DND-41 (cell line): ENCODE measurements at regions not wholly inside any gene's neighbourhood (a gene's known extent, or its start where the extent isn't known, plus 50 kb on each side); places are given as distances from the start of the nearest gene placed in this dataset.

ENCODE experiments used
- ATAC-seq: fragments of 200-7000 bp; cut with Tn5 transposase; 3 replicates; pipeline ENCODE4 v1.9.1; 2021; ENCODE audit warnings: low read depth; ENCODE audit not compliant: insufficient read depth
- DNase-seq: peaks from one replicate; pipeline ENCODE4 v3.0.0-alpha.2; 2020
- H2AFZ ChIP-seq: 2 replicates; pipeline ENCODE4 v1.6.0; 2012; ENCODE audit warnings: low read depth, low read length
- H3K27ac ChIP-seq: 2 replicates; pipeline ENCODE4 v1.5.1; 2012; ENCODE audit warnings: low read length, inconsistent platforms
- H3K27me3 ChIP-seq: fragments of 200-600 bp; sonication (generic); 2 replicates; pipeline ENCODE4 v1.6.0; 2012; ENCODE audit warnings: low read length, mild to moderate bottlenecking, inconsistent platforms; ENCODE audit not compliant: insufficient read depth, poor library complexity
- H3K36me3 ChIP-seq: 2 replicates; pipeline ENCODE4 v1.5.1; 2012; ENCODE audit warnings: low read length, inconsistent platforms; ENCODE audit not compliant: insufficient read depth
- H3K4me1 ChIP-seq: 2 replicates; pipeline ENCODE4 v1.5.1; 2012; ENCODE audit warnings: mild to moderate bottlenecking, low read length; ENCODE audit not compliant: insufficient read depth
- H3K4me2 ChIP-seq: 2 replicates; pipeline ENCODE4 v1.6.0; 2012; ENCODE audit warnings: mild to moderate bottlenecking, moderate library complexity, low read length, inconsistent platforms; ENCODE audit not compliant: insufficient read depth
- H3K4me3 ChIP-seq, 2 experiments: fragments of 200-600 bp in 1 of 2; shearing (Covaris generic) in 1 of 2; 2 replicates each; pipeline ENCODE4 v1.5.1; 2012 to 2016; ENCODE audit warnings: inconsistent platforms in 2 of 2, low read length in 2 of 2, mild to moderate bottlenecking in 2 of 2, low read depth in 1 of 2, moderate library complexity in 1 of 2
- H3K79me2 ChIP-seq: 2 replicates; pipeline ENCODE4 v1.6.0; 2012; ENCODE audit warnings: low read length, inconsistent platforms; ENCODE audit not compliant: insufficient read depth
- H3K9ac ChIP-seq: 2 replicates; pipeline ENCODE4 v1.6.0; 2012; ENCODE audit warnings: low read depth, mild to moderate bottlenecking, inconsistent platforms, low read length, moderate library complexity
- H3K9me3 ChIP-seq: 2 replicates; pipeline ENCODE4 v1.5.1; 2012; ENCODE audit warnings: low read length, moderate library complexity, mild to moderate bottlenecking, inconsistent platforms; ENCODE audit not compliant: insufficient read depth, severe bottlenecking
- H4K20me1 ChIP-seq: 2 replicates; pipeline ENCODE4 v1.6.0; 2012; ENCODE audit warnings: low read length; ENCODE audit not compliant: insufficient read depth
- EZH2 ChIP-seq: IDR thresholded peaks from 3 replicates; pipeline ENCODE4 v1.6.1; 2012; ENCODE audit warnings: borderline replicate concordance, low read depth, mild to moderate bottlenecking, moderate library complexity, low read length, inconsistent platforms; ENCODE audit not compliant: severe bottlenecking
- TF ChIP-seq, protein P1 (sequence below): IDR thresholded peaks from 2 replicates; pipeline ENCODE4 v1.5.1; 2012; ENCODE audit warnings: borderline replicate concordance, low read length, moderate library complexity, mild to moderate bottlenecking; ENCODE audit not compliant: poor library complexity, severe bottlenecking; ENCODE audit errors: extremely low read depth

DNA sequence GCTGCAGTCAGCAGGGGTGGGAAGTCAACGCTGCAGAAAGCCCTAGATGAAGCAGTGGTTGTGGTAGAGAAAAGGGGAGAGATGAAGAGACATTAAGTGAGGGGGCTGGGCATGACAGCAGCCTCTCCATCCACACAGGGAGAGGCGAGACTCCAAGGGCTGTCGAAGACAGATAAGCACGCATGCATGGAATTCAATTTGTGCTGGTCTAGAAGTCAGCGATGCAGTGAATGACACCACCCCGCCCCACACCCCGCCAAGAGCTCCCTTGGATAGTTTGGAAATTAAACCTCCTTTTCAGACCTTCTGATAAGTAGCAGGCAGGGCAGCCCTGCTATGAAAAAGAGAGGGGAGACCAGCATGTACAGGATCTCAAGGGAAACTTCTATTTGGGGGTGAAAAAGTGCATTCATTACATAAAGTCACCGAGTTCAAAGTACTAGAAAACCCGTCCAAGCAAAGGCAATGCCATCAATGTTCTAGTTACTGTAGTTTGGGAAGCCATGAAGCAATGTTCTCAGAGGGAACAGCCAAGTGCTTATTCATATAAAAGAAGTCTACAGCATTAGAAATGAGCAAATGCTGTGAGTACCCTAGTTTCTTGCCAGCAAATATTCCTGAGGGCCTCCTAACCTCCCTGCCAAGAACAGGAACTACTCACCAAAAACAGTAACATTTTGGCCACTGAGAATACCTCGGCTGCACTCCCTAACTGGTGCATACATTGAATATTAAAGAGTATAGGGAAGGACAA lies 152.3 kb upstream of the ANXA10 start:
- Histone ChIP-seq H3K4me1 (no peaks in the 10 kb centered on the region), H3K27me3 (no peaks in the 10 kb centered on the region), H3K27ac (no peak overlapping the region), H3K9ac (no peak overlapping the region), H3K4me2 (no peak overlapping the region), H2AFZ (no peak overlapping the region), H3K4me3 (no peak overlapping the region), H3K36me3 (no peaks in the 10 kb centered on the region), H3K9me3 (no peaks in the 10 kb centered on the region), H3K79me2 (no peaks in the 10 kb centered on the region), H4K20me1 (no peaks in the 10 kb centered on the region)
- no peak for TF ChIP-seq EZH2
- TF ChIP-seq, protein P1, sequence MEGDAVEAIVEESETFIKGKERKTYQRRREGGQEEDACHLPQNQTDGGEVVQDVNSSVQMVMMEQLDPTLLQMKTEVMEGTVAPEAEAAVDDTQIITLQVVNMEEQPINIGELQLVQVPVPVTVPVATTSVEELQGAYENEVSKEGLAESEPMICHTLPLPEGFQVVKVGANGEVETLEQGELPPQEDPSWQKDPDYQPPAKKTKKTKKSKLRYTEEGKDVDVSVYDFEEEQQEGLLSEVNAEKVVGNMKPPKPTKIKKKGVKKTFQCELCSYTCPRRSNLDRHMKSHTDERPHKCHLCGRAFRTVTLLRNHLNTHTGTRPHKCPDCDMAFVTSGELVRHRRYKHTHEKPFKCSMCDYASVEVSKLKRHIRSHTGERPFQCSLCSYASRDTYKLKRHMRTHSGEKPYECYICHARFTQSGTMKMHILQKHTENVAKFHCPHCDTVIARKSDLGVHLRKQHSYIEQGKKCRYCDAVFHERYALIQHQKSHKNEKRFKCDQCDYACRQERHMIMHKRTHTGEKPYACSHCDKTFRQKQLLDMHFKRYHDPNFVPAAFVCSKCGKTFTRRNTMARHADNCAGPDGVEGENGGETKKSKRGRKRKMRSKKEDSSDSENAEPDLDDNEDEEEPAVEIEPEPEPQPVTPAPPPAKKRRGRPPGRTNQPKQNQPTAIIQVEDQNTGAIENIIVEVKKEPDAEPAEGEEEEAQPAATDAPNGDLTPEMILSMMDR = no peak
- ATAC-seq (no peak), DNase-seq (no peak)

DNA sequence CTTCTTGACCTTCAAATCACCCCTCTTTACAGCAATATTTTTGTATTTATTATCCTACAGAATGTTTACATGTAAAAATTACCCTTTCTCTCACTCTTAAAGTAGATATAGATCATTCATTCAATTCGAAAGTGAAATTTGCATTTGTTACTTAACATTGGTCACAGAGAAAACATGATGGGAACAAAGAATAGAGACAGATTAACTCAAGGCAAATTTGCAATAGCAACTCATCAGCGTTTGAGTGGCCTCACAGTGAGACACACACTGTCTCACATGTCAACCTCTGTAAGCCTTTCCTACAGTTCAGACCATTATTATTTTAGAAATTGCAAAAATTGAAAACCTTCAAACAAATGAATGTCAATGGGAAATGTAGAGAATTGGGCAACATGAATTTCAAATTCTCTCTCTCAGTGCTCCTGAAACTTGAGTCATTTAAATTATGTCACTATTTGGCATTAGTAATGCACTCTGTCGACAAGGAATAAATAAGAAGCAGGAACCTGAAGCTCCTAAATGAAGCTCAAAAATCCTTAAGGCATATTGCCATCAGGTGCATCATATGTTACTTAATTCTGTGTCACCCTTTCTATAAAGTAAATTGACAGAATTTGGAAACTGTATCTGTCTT lies 148.3 kb upstream of the ANXA10 start:
- no peak overlapping the region for H2AFZ ChIP-seq
- no peak overlapping the region for H3K9ac ChIP-seq
- TF ChIP-seq EZH2 = no peak
- TF ChIP-seq, protein P1 = no peak
- no peaks in the 10 kb centered on the region for H3K27me3 ChIP-seq
- no peak for DNase-seq
- H3K9me3 ChIP-seq = no peaks in the 10 kb centered on the region
- no peaks in the 10 kb centered on the region for H3K4me1 ChIP-seq
- no peaks in the 10 kb centered on the region for H3K36me3 ChIP-seq
- no peaks in the 10 kb centered on the region for H3K79me2 ChIP-seq
- H4K20me1 ChIP-seq = no peaks in the 10 kb centered on the region
- no peak overlapping the region for H3K4me2 ChIP-seq
- no peak overlapping the region for H3K4me3 ChIP-seq
- no peak for ATAC-seq
- H3K27ac ChIP-seq = no peak overlapping the region

DNA sequence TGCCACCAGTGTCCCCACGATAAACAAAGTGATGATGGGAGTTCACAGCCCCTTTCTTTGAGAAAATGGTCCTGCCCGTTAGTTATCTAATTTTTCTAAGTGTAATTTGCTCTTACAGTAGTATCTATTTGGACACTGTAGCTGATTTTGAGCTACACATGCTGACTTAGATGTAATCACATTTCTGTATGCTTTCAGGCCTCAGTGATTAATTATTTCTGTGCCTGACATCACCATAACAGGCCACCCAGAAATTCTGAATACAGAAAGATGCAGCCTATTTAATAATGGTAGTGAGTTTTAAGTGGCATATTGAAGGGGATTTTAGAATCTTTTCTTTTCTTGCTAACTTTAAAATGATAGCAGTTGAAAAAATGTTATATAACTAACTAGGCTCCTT lies 147.6 kb upstream of the ANXA10 start:
- no peak overlapping the region for H3K9ac ChIP-seq
- no peaks in the 10 kb centered on the region for H3K9me3 ChIP-seq
- H3K79me2 ChIP-seq = no peaks in the 10 kb centered on the region
- no peak overlapping the region for H3K4me3 ChIP-seq
- H2AFZ ChIP-seq = no peak overlapping the region
- no peaks in the 10 kb centered on the region for H3K27me3 ChIP-seq
- H3K4me2 ChIP-seq = no peak overlapping the region
- no peaks in the 10 kb centered on the region for H3K4me1 ChIP-seq
- H4K20me1 ChIP-seq = no peaks in the 10 kb centered on the region
- H3K27ac ChIP-seq = no peak overlapping the region
- TF ChIP-seq, protein P1 = no peak
- no peak for TF ChIP-seq EZH2
- ATAC-seq (no peak), DNase-seq (no peak)
- no peaks in the 10 kb centered on the region for H3K36me3 ChIP-seq
